ENCODE measurements at regions not wholly inside any gene's neighbourhood (a gene's known extent, or its start where the extent isn't known, plus 50 kb on each side); places are given as distances from the start of the nearest gene placed in this dataset.
"Not testable (repeated sequence)": the region's sequence is repeated elsewhere in the genome, so short reads cannot be mapped to it uniquely, and the experiment has no call there.

- not testable (repeated sequence) for DNase-seq (ENCODE audit: low read depth in 1 of 2, low spot score in 2 of 2); H3K27ac ChIP-seq; H3K9me3 ChIP-seq (replicated peaks); H3K4me3 ChIP-seq; H3K36me3 ChIP-seq; H3K4me1 ChIP-seq (replicated peaks); H3K27me3 ChIP-seq (replicated peaks)
Measured at GRCh38 chr2:215889240-215889969, 123.9 kb downstream of the MREG start.

- H3K4me1 ChIP-seq (replicated peaks), result no peaks in the 10 kb centered on the region
- DNase-seq (ENCODE audit: low read depth in 1 of 2, low spot score in 2 of 2), result no peak
- H3K36me3 ChIP-seq, result no peaks in the 10 kb centered on the region
- no peak overlapping the region for H3K27ac ChIP-seq
- H3K9me3 ChIP-seq (replicated peaks), result no peaks in the 10 kb centered on the region
- H3K27me3 ChIP-seq (replicated peaks), result no peaks in the 10 kb centered on the region
- no peak overlapping the region for H3K4me3 ChIP-seq
Measured at GRCh38 chr2:215888680-215889079, 124.7 kb downstream of the MREG start.

GRCh38 chr2:215887303-215887702 lies 126.0 kb downstream of the MREG start:
- Histone ChIP-seq H3K27me3 (replicated peaks) (no peaks in the 10 kb centered on the region), H3K4me3 (no peak overlapping the region), H3K4me1 (replicated peaks) (no peaks in the 10 kb centered on the region), H3K9me3 (replicated peaks) (no peaks in the 10 kb centered on the region), H3K36me3 (no peaks in the 10 kb centered on the region), H3K27ac (no peak overlapping the region)
- no peak for DNase-seq (ENCODE audit: low read depth in 1 of 2, low spot score in 2 of 2)

- Histone ChIP-seq H3K9me3 (replicated peaks) (no peaks in the 10 kb centered on the region), H3K4me1 (replicated peaks) (peaks cover 3% of the 10 kb centered on the region; the same call in 1 of the 2 replicates), H3K27ac (no peak overlapping the region), H3K27me3 (replicated peaks) (no peaks in the 10 kb centered on the region), H3K4me3 (no peak overlapping the region), H3K36me3 (no peaks in the 10 kb centered on the region)
- DNase-seq (ENCODE audit: low read depth in 1 of 2, low spot score in 2 of 2), result no peak
Measured at GRCh38 chr2:215886022-215886421, 127.3 kb downstream of the MREG start.

- no peaks in the 10 kb centered on the region for H3K27me3 ChIP-seq (replicated peaks)
- peaks cover 8% of the 10 kb centered on the region for H3K4me1 ChIP-seq (replicated peaks)
- no peak for DNase-seq (ENCODE audit: low read depth in 1 of 2, low spot score in 2 of 2)
- H3K36me3 ChIP-seq, result no peaks in the 10 kb centered on the region
- no peaks in the 10 kb centered on the region for H3K9me3 ChIP-seq (replicated peaks)
- H3K4me3 ChIP-seq, result no peak overlapping the region
- H3K27ac ChIP-seq, result no peak overlapping the region
Measured at GRCh38 chr2:215885536-215885935, 127.8 kb downstream of the MREG start.

GRCh38 chr2:215884451-215885087 lies 128.8 kb downstream of the MREG start:
- no peak for DNase-seq (ENCODE audit: low read depth in 1 of 2, low spot score in 2 of 2)
- no peak overlapping the region for H3K27ac ChIP-seq

GRCh38 chr2:215883799-215884198 lies 129.6 kb downstream of the MREG start:
- Histone ChIP-seq H3K4me3 (no peak overlapping the region), H3K27me3 (replicated peaks) (no peaks in the 10 kb centered on the region), H3K9me3 (replicated peaks) (no peaks in the 10 kb centered on the region), H3K27ac (no peak overlapping the region), H3K4me1 (replicated peaks) (peaks cover 17% of the 10 kb centered on the region), H3K36me3 (no peaks in the 10 kb centered on the region)
- DNase-seq (ENCODE audit: low read depth in 1 of 2, low spot score in 2 of 2), result no peak

More at GRCh38 chr2:215884451-215885087, 128.8 kb downstream of the MREG start:
- H3K27me3 ChIP-seq (replicated peaks), result no peaks in the 10 kb centered on the region
- no peak overlapping the region for H3K4me3 ChIP-seq
- no peaks in the 10 kb centered on the region for H3K9me3 ChIP-seq (replicated peaks)
- H3K4me1 ChIP-seq (replicated peaks), result peaks cover 17% of the 10 kb centered on the region
- H3K36me3 ChIP-seq, result no peaks in the 10 kb centered on the region

- H3K36me3 ChIP-seq, result no peaks in the 10 kb centered on the region
- DNase-seq (ENCODE audit: low read depth in 1 of 2, low spot score in 2 of 2), result no peak
- no peaks in the 10 kb centered on the region for H3K9me3 ChIP-seq (replicated peaks)
- no peak overlapping the region for H3K27ac ChIP-seq
- no peak overlapping the region for H3K4me3 ChIP-seq
- no peaks in the 10 kb centered on the region for H3K27me3 ChIP-seq (replicated peaks)
- peaks cover 17% of the 10 kb centered on the region for H3K4me1 ChIP-seq (replicated peaks)
Measured at GRCh38 chr2:215882689-215883088, 130.7 kb downstream of the MREG start.

- Histone ChIP-seq H3K4me3 (no peak overlapping the region), H3K9me3 (replicated peaks) (no peaks in the 10 kb centered on the region), H3K36me3 (no peaks in the 10 kb centered on the region), H3K4me1 (replicated peaks) (peaks cover 17% of the 10 kb centered on the region), H3K27ac (no peak overlapping the region), H3K27me3 (replicated peaks) (no peaks in the 10 kb centered on the region)
- DNase-seq (ENCODE audit: low read depth in 1 of 2, low spot score in 2 of 2), result no peak
Measured at GRCh38 chr2:215881582-215881981, 131.8 kb downstream of the MREG start.

- no peak overlapping the region for H3K4me3 ChIP-seq
- DNase-seq (ENCODE audit: low read depth in 1 of 2, low spot score in 2 of 2), result no peak
- H3K36me3 ChIP-seq, result no peaks in the 10 kb centered on the region
- no peak overlapping the region for H3K27ac ChIP-seq
- H3K27me3 ChIP-seq (replicated peaks), result no peaks in the 10 kb centered on the region
- no peaks in the 10 kb centered on the region for H3K9me3 ChIP-seq (replicated peaks)
- peaks cover 17% of the 10 kb centered on the region for H3K4me1 ChIP-seq (replicated peaks)
Measured at GRCh38 chr2:215880970-215881369, 132.4 kb downstream of the MREG start.

GRCh38 chr2:215879977-215880940 lies 133.1 kb downstream of the MREG start:
- Histone ChIP-seq H3K27ac (no peak overlapping the region; the same call in 1 of the 2 replicates), H3K9me3 (replicated peaks) (no peaks in the 10 kb centered on the region), H3K4me3 (no peak overlapping the region), H3K4me1 (replicated peaks) (peaks cover 17% of the 10 kb centered on the region), H3K36me3 (no peaks in the 10 kb centered on the region), H3K27me3 (replicated peaks) (no peaks in the 10 kb centered on the region)
- DNase-seq (ENCODE audit: low read depth in 1 of 2, low spot score in 2 of 2), result peak in 1 of 2 experiments; percentile 70

GRCh38 chr2:215879331-215879730 lies 134.0 kb downstream of the MREG start:
- Histone ChIP-seq H3K9me3 (replicated peaks) (no peaks in the 10 kb centered on the region), H3K27me3 (replicated peaks) (no peaks in the 10 kb centered on the region), H3K4me3 (no peak overlapping the region), H3K4me1 (replicated peaks) (peaks cover 17% of the 10 kb centered on the region), H3K36me3 (no peaks in the 10 kb centered on the region), H3K27ac (no peak overlapping the region)
- DNase-seq (ENCODE audit: low read depth in 1 of 2, low spot score in 2 of 2), result no peak

- Histone ChIP-seq H3K4me3 (no peak overlapping the region), H3K27ac (no peak overlapping the region), H3K27me3 (replicated peaks) (no peaks in the 10 kb centered on the region), H3K4me1 (replicated peaks) (peaks cover 17% of the 10 kb centered on the region), H3K36me3 (no peaks in the 10 kb centered on the region), H3K9me3 (replicated peaks) (no peaks in the 10 kb centered on the region)
- DNase-seq (ENCODE audit: low read depth in 1 of 2, low spot score in 2 of 2), result peak in 1 of 2 experiments; percentile 16
Measured at GRCh38 chr2:215878476-215879063, 134.8 kb downstream of the MREG start.

Data from SJSA1 (cell line).